ENCODE measurements at regions not wholly inside any gene's neighbourhood (a gene's known extent, or its start where the extent isn't known, plus 50 kb on each side); places are given as distances from the start of the nearest gene placed in this dataset.
"Not testable (repeated sequence)": the region's sequence is repeated elsewhere in the genome, so short reads cannot be mapped to it uniquely, and the experiment has no call there.

- DNase-seq (ENCODE audit: low spot score), result no peak
These were observed 174.8 kb downstream of the POLR2M start for GRCh38 chr15:57881361-57881760.

- no peak for DNase-seq (ENCODE audit: low spot score)
These were observed 175.5 kb downstream of the POLR2M start for GRCh38 chr15:57881972-57882371.

- DNase-seq (ENCODE audit: low spot score), result no peak
These were observed 177.2 kb downstream of the POLR2M start for GRCh38 chr15:57883701-57884100.

- DNase-seq (ENCODE audit: low spot score), result no peak
These were observed 178.4 kb downstream of the POLR2M start for GRCh38 chr15:57884936-57885335.

- DNase-seq (ENCODE audit: low spot score), result no peak
These were observed 178.9 kb downstream of the POLR2M start for GRCh38 chr15:57885435-57885834.

GRCh38 chr15:57887825-57888224, 177.7 kb downstream of the ALDH1A2 start:
- DNase-seq (ENCODE audit: low spot score), result no peak

- no peak for DNase-seq (ENCODE audit: low spot score)
These were observed 175.2 kb downstream of the ALDH1A2 start for GRCh38 chr15:57890351-57890750.

- no peak for DNase-seq (ENCODE audit: low spot score)
These were observed 174.6 kb downstream of the ALDH1A2 start for GRCh38 chr15:57890878-57891277.

- no peak for DNase-seq (ENCODE audit: low spot score)
These were observed 173.3 kb downstream of the ALDH1A2 start for GRCh38 chr15:57892181-57892580.

GRCh38 chr15:57893040-57893439, 172.5 kb downstream of the ALDH1A2 start:
- DNase-seq (ENCODE audit: low spot score), result no peak

- no peak for DNase-seq (ENCODE audit: low spot score)
These were observed 170.2 kb downstream of the ALDH1A2 start for GRCh38 chr15:57895291-57895690.

- no peak for DNase-seq (ENCODE audit: low spot score)
These were observed 169.4 kb downstream of the ALDH1A2 start for GRCh38 chr15:57896114-57896513.

GRCh38 chr15:57896899-57897298, 168.6 kb downstream of the ALDH1A2 start:
- DNase-seq (ENCODE audit: low spot score), result not testable (repeated sequence)

GRCh38 chr15:57897870-57898269, 167.6 kb downstream of the ALDH1A2 start:
- no peak for DNase-seq (ENCODE audit: low spot score)

- no peak for DNase-seq (ENCODE audit: low spot score)
These were observed 163.4 kb downstream of the ALDH1A2 start for GRCh38 chr15:57902155-57902554.
